GM12878 (cell line): ENCODE measurements at regions not wholly inside any gene's neighbourhood (a gene's known extent, or its start where the extent isn't known, plus 50 kb on each side); places are given as distances from the start of the nearest gene placed in this dataset.
A peak's percentile ranks its signal among the peaks of the same experiment; 100 is the strongest.

ENCODE experiments used
- CHD4 ChIP-seq: fragments of 200-600 bp; sonication (generic); IDR thresholded peaks from 2 replicates; pipeline ENCODE4 v1.6.1; 2016; ENCODE audit warnings: mild to moderate bottlenecking
- EP300 ChIP-seq, 2 experiments: fragments of 150-350 bp in 1 of 2; IDR thresholded peaks; 2 replicates each; pipeline ENCODE4 v1.6.1; 2011 to 2012; ENCODE audit warnings: low read depth in 2 of 2, low read length in 2 of 2, borderline replicate concordance in 1 of 2, improper control_type of control experiment in 1 of 2, inconsistent platforms in 1 of 2; ENCODE audit not compliant: control insufficient read depth in 1 of 2
- EZH2 ChIP-seq: IDR thresholded peaks from 2 replicates; pipeline ENCODE4 v1.6.1; 2012; ENCODE audit warnings: low read depth, mild to moderate bottlenecking, control low read depth, inconsistent platforms, low read length, borderline replicate concordance; ENCODE audit not compliant: control insufficient read depth
- KLF5 ChIP-seq: fragments of 450-650 bp; IDR thresholded peaks from 2 replicates; pipeline ENCODE4 v1.6.1; 2014; ENCODE audit warnings: mild to moderate bottlenecking; ENCODE audit not compliant: partially characterized antibody
- MTA3 ChIP-seq: IDR thresholded peaks from 2 replicates; pipeline ENCODE4 v1.6.1; 2012; ENCODE audit warnings: low read length, inconsistent platforms, borderline replicate concordance
- MXI1 ChIP-seq: fragments of 150-350 bp; IDR thresholded peaks from 2 replicates; pipeline ENCODE4 v1.6.1; 2011; ENCODE audit warnings: low read depth, mild to moderate bottlenecking, inconsistent platforms, low read length, improper control_type of control experiment
- POLR2A ChIP-seq: IDR thresholded peaks from 2 replicates; pipeline ENCODE4 v1.6.1; 2011; ENCODE audit warnings: low read depth, mild to moderate bottlenecking, low read length
- POLR2AphosphoS5 ChIP-seq: IDR thresholded peaks from 2 replicates; pipeline ENCODE4 v1.6.1; 2011; ENCODE audit warnings: mild to moderate bottlenecking, low read length, inconsistent platforms
- RAD21 ChIP-seq: IDR thresholded peaks from 2 replicates; pipeline ENCODE4 v1.6.1; 2011; ENCODE audit warnings: mild to moderate bottlenecking, low read depth, low read length, moderate library complexity; ENCODE audit not compliant: insufficient read depth
- SMC3 ChIP-seq: IDR thresholded peaks from 2 replicates; pipeline ENCODE4 v1.6.1; 2011; ENCODE audit warnings: low read length, improper control_type of control experiment, borderline replicate concordance
- TBL1XR1 ChIP-seq: IDR thresholded peaks from 2 replicates; pipeline ENCODE4 v1.6.1; 2012; ENCODE audit warnings: low read depth, low read length, improper control_type of control experiment
- ZZZ3 ChIP-seq: IDR thresholded peaks from 2 replicates; pipeline ENCODE4 v1.6.1; 2011; ENCODE audit warnings: low read depth; ENCODE audit not compliant: control insufficient read depth, insufficient read length
- TF ChIP-seq, protein P1 (sequence below), 3 experiments: IDR thresholded peaks in 2 of 3; conservative IDR thresholded peaks in 1 of 3; 2 replicates each; pipeline ENCODE4 v1.5.1; 2011; ENCODE audit warnings: low read depth in 3 of 3, low read length in 3 of 3, mild to moderate bottlenecking in 3 of 3, control low read depth in 2 of 3, moderate library complexity in 2 of 3, inconsistent platforms in 1 of 3, mixed read lengths in 1 of 3; ENCODE audit not compliant: control insufficient read depth in 2 of 3, insufficient read depth in 1 of 3; ENCODE audit errors: extremely low read depth in 1 of 3
- TF ChIP-seq, protein P2 (sequence below): IDR thresholded peaks from 2 replicates; pipeline ENCODE4 v1.6.1; 2012; ENCODE audit warnings: low read length, inconsistent platforms

DNA sequence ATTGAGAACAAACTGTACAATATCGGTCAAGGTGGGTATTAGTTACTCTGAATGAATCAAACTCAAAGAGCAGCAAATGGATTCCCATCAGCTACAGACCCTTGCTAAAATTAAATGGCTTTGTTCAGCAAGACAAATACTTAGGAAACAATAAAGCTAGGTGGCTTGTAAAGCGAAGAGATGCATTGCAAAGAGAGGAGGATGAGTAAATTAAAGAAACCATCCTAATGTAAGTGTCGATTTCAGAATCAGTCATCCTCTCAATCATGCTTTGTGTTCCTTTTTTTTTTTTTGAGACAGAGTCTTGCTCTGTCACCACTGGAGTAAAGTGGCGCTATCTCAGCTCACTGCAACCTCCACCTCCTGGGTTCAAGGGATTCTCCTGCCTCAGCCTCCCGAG is 359.2 kb upstream of the ZNF462 start:
- TF ChIP-seq RAD21 = no peak
- no peak for TF ChIP-seq POLR2A
- TF ChIP-seq, protein P1, sequence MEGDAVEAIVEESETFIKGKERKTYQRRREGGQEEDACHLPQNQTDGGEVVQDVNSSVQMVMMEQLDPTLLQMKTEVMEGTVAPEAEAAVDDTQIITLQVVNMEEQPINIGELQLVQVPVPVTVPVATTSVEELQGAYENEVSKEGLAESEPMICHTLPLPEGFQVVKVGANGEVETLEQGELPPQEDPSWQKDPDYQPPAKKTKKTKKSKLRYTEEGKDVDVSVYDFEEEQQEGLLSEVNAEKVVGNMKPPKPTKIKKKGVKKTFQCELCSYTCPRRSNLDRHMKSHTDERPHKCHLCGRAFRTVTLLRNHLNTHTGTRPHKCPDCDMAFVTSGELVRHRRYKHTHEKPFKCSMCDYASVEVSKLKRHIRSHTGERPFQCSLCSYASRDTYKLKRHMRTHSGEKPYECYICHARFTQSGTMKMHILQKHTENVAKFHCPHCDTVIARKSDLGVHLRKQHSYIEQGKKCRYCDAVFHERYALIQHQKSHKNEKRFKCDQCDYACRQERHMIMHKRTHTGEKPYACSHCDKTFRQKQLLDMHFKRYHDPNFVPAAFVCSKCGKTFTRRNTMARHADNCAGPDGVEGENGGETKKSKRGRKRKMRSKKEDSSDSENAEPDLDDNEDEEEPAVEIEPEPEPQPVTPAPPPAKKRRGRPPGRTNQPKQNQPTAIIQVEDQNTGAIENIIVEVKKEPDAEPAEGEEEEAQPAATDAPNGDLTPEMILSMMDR (IDR thresholded peaks at IDR 0.05 in 2 of 3, conservative IDR thresholded peaks at IDR 0.05 in 1 of 3; ENCODE audit: control insufficient read depth in 2 of 3, extremely low read depth in 1 of 3, insufficient read depth in 1 of 3, low read depth in 3 of 3, low read length in 3 of 3) = peak in 2 of 3 experiments; percentile 11 to 12; a peak in 2 of 6 replicates
- TF ChIP-seq, protein P2, sequence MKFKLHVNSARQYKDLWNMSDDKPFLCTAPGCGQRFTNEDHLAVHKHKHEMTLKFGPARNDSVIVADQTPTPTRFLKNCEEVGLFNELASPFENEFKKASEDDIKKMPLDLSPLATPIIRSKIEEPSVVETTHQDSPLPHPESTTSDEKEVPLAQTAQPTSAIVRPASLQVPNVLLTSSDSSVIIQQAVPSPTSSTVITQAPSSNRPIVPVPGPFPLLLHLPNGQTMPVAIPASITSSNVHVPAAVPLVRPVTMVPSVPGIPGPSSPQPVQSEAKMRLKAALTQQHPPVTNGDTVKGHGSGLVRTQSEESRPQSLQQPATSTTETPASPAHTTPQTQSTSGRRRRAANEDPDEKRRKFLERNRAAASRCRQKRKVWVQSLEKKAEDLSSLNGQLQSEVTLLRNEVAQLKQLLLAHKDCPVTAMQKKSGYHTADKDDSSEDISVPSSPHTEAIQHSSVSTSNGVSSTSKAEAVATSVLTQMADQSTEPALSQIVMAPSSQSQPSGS = no peak
- TF ChIP-seq EZH2 = no peak
- TF ChIP-seq EP300 (IDR thresholded peaks at IDR 0.05; ENCODE audit: borderline replicate concordance in 1 of 2, control insufficient read depth in 1 of 2, low read depth in 2 of 2, low read length in 2 of 2) = peak in 1 of 2 experiments; percentile 87; a peak in 2 of 4 replicates
- no peak for TF ChIP-seq POLR2AphosphoS5
- TF ChIP-seq TBL1XR1 = no peak
- TF ChIP-seq KLF5 = no peak
- TF ChIP-seq CHD4 = no peak
- no peak for TF ChIP-seq MTA3
- no peak for TF ChIP-seq MXI1
- TF ChIP-seq ZZZ3 = no peak
- TF ChIP-seq SMC3 = no peak
